Mesothelial cell of epicardium (in vitro differentiated cells): ENCODE measurements at regions not wholly inside any gene's neighbourhood (a gene's known extent, or its start where the extent isn't known, plus 50 kb on each side); places are given as distances from the start of the nearest gene placed in this dataset.

ENCODE experiments used
- DNase-seq, 2 experiments: peaks; one replicate each; pipeline ENCODE4 v3.0.0; 2021; ENCODE audit warnings: low spot score in 2 of 2; ENCODE audit not compliant: unreplicated experiment in 2 of 2
- H3K27ac Mint-ChIP-seq: 2 replicates; pipeline ENCODE4 v1.8.0; 2021; ENCODE audit warnings: mixed read lengths
- H3K27me3 Mint-ChIP-seq: 2 replicates; pipeline ENCODE4 v1.8.0; 2021; ENCODE audit warnings: low read depth, mixed read lengths
- H3K36me3 Mint-ChIP-seq: 2 replicates; pipeline ENCODE4 v1.8.0; 2021; ENCODE audit warnings: mixed read lengths
- H3K4me1 Mint-ChIP-seq: 2 replicates; pipeline ENCODE4 v1.8.0; 2021; ENCODE audit warnings: mixed read lengths
- H3K4me3 Mint-ChIP-seq: 2 replicates; pipeline ENCODE4 v1.8.0; 2021; ENCODE audit warnings: mild to moderate bottlenecking, moderate library complexity, mixed read lengths
- H3K9me3 Mint-ChIP-seq: 2 replicates; pipeline ENCODE4 v1.8.0; 2021; ENCODE audit warnings: mixed read lengths
- TF ChIP-seq, protein P1 (sequence below): fragments of 200-600 bp; sonication (generic); IDR thresholded peaks from one replicate; pipeline ENCODE4 v1.5.0; 2021; ENCODE audit warnings: antibody characterized with exemption; ENCODE audit not compliant: unreplicated experiment

DNA sequence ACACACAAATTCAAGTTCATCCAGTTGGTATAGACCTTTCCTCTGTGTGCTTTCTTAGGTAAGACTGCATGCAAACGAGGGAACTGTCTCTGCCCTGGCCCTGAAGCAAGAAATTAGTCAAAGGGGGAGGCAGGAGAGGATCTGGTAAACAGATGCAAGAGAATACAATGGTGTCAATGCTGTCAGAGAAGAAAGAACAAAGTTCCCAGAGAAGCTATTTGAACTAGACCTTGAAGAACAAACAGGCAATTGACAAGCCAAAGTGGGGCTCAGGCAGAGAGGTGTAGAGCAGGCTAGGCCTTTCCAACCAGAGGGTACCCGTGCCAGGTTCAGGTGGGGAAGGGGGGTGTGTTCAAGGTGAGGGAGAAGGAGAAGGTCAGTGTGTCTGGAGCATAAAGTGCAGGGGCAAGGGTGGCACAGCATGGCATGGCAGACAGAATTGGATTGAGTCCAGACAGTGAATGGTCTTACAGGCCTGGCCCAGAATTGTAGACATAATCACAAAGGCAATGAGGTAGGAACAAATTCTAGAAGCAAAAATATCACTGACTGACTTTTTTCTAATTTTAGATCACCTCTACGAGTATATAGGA lies 95.0 kb upstream of the STARD13 start:
- H3K27ac Mint-ChIP-seq: no peak overlapping the region

GRCh38 chr13:33381180-33381579 lies 95.6 kb upstream of the STARD13 start:
- Mint-ChIP-seq H3K4me3 (no peak overlapping the region), H3K27me3 (no peaks in the 10 kb centered on the region), H3K9me3 (no peaks in the 10 kb centered on the region), H3K27ac (no peak overlapping the region), H3K4me1 (no peaks in the 10 kb centered on the region), H3K36me3 (no peaks in the 10 kb centered on the region)
- no peak for DNase-seq
- TF ChIP-seq, protein P1, sequence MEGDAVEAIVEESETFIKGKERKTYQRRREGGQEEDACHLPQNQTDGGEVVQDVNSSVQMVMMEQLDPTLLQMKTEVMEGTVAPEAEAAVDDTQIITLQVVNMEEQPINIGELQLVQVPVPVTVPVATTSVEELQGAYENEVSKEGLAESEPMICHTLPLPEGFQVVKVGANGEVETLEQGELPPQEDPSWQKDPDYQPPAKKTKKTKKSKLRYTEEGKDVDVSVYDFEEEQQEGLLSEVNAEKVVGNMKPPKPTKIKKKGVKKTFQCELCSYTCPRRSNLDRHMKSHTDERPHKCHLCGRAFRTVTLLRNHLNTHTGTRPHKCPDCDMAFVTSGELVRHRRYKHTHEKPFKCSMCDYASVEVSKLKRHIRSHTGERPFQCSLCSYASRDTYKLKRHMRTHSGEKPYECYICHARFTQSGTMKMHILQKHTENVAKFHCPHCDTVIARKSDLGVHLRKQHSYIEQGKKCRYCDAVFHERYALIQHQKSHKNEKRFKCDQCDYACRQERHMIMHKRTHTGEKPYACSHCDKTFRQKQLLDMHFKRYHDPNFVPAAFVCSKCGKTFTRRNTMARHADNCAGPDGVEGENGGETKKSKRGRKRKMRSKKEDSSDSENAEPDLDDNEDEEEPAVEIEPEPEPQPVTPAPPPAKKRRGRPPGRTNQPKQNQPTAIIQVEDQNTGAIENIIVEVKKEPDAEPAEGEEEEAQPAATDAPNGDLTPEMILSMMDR: no peak

More for the DNA sequence above, 95.0 kb upstream of the STARD13 start:
- DNase-seq: no peak
- TF ChIP-seq, protein P1: no peak
- no peaks in the 10 kb centered on the region for H3K27me3 Mint-ChIP-seq
- no peak overlapping the region for H3K4me3 Mint-ChIP-seq
- no peaks in the 10 kb centered on the region for H3K36me3 Mint-ChIP-seq
- no peaks in the 10 kb centered on the region for H3K4me1 Mint-ChIP-seq
- no peaks in the 10 kb centered on the region for H3K9me3 Mint-ChIP-seq

DNA sequence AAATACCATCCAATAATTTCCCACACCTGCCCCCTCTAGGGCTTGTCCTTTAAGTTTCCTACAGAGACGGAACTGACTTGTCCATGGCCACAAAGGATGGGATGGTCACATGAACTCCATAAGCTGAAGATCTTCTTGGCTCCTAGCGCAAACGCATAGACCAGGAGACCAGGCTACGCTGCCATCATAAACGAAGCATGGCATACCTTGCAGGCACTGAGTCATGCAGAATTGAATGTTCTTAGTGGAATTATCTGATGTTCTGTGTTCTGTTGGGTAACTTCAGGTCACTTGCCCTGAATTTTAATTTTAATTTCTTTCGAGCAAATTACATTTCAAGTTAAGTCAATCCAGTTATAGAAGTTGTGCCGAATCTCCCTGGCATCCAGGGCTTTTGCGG lies 96.4 kb upstream of the STARD13 start:
- H3K4me3 Mint-ChIP-seq: no peak overlapping the region
- DNase-seq: no peak
- no peak overlapping the region for H3K27ac Mint-ChIP-seq

DNA sequence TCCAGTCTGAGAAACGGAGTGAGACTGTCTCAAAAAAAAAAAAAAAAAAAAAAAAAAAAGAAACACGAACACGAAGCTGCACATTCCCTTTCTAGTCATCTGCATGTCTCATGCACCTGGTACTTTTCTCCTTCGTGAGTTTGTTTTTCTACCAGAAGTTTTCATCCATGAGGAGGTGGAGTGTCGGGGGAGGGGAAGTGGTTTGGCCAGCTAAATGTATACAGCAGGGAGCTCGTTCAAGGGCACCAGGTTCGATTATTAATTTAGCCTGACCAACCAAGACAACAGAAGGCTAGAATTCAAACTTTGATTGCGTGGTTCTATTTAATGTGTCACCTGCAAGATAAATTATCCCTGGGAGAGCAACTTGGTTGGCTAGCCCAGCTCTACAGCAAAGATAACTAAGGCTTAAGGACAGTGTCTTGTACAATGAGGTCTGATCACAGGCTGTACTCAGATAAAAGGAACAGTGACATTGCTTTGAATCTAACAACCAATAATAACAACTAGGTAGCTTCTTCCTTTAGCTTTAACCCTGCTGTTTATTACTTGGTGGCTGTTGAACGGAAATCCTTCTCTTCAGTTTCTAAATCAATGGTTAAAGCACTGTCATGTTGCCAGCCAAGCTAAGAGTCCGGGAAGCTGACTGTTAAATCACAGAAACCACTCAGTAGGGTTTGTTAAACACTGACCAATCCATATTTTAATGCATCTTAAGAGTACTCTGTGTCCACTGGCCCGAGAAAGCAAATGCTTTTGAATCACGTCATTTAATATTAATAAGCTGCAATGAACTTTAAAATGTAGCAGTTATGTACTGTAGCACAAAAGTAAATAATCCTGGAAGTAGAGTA lies 98.4 kb upstream of the STARD13 start:
- DNase-seq: no peak
- TF ChIP-seq, protein P1: no peak
- no peaks in the 10 kb centered on the region for H3K27me3 Mint-ChIP-seq
- no peak overlapping the region for H3K27ac Mint-ChIP-seq
- H3K4me3 Mint-ChIP-seq: no peak overlapping the region
- H3K9me3 Mint-ChIP-seq: no peaks in the 10 kb centered on the region
- H3K4me1 Mint-ChIP-seq: no peaks in the 10 kb centered on the region
- no peaks in the 10 kb centered on the region for H3K36me3 Mint-ChIP-seq

More for the DNA sequence above, 96.4 kb upstream of the STARD13 start:
- TF ChIP-seq, protein P1: no peak
- no peaks in the 10 kb centered on the region for H3K9me3 Mint-ChIP-seq
- no peaks in the 10 kb centered on the region for H3K36me3 Mint-ChIP-seq
- no peaks in the 10 kb centered on the region for H3K4me1 Mint-ChIP-seq
- H3K27me3 Mint-ChIP-seq: no peaks in the 10 kb centered on the region

DNA sequence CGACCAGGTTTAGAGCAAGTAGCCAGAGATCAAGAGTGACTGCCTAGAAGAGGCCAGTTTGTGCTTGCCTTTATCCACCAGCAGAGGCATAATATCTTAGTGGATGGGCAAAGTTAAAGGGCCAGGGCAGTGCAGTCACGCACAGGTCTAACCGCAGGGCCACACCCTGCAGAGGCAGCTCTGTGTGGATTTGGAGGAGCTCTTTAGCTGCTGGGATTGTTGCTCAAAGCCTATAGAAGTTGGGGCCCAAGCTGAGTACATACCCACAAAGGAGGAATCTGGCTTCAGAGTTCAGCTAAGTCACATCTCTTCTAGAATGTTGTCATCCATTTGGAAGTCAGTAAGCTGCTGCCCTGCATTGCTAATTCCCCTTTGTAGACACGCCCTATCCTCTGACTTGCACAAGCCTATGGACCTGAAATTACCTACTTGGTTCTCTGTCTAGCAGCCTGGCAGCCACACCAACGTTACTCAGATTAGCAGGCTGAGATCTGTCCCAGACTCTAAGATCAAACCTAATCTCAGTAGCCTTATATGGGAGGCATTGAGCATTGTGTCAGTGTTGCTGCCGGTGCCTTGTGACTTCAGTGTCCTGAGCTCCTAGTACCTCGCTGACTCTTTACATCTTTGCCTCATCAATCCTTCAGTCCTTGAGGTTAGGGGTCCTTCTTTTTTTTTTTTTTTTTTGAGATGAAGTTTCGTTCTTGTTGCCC lies 102.9 kb upstream of the STARD13 start:
- Mint-ChIP-seq H3K27ac (no peak overlapping the region), H3K4me3 (no peak overlapping the region), H3K27me3 (no peaks in the 10 kb centered on the region), H3K9me3 (no peaks in the 10 kb centered on the region), H3K4me1 (peaks cover 12% of the 10 kb centered on the region), H3K36me3 (no peaks in the 10 kb centered on the region)
- no peak for DNase-seq
- TF ChIP-seq, protein P1: no peak
